Right lung (tissue), 2 donors: ENCODE measurements at regions not wholly inside any gene's neighbourhood (a gene's known extent, or its start where the extent isn't known, plus 50 kb on each side); places are given as distances from the start of the nearest gene placed in this dataset.
"Not testable (repeated sequence)": the region's sequence is repeated elsewhere in the genome, so short reads cannot be mapped to it uniquely, and the experiment has no call there.

Experiments
- DNase-seq, 2 donors: peaks; one replicate each; pipeline ENCODE4 v3.0.0-alpha.2; 2013

- no peak for DNase-seq
These were observed 835.6 kb downstream of the TBC1D32 start for GRCh38 chr6:120498711-120499110.

GRCh38 chr6:120496661-120497060, 837.6 kb downstream of the TBC1D32 start:
- DNase-seq: no peak

- DNase-seq: no peak
These were observed 840.8 kb downstream of the TBC1D32 start for GRCh38 chr6:120493505-120493904.

- no peak for DNase-seq
These were observed 844.3 kb downstream of the TBC1D32 start for GRCh38 chr6:120489941-120490340.

DNA sequence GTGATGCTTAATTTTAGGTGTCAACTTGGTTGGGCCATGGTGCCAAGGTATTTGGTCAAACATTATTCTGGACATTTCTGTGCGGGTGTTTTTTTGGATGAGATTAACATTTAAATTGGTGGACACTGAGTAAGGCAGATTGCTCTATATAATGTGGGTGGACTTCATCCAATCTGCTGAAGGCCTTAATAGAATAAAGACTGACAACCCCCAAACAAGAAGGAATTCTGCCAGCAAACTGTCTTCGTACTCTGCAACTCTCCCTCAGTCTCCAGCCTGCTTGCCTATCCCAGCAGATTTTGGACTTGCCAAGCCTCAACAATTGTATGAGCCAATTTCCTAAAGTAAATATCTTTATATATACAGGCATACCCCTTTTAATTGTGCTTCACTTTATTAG, 850.1 kb downstream of the TBC1D32 start:
- peak; percentile 36 to 40 for DNase-seq

DNA sequence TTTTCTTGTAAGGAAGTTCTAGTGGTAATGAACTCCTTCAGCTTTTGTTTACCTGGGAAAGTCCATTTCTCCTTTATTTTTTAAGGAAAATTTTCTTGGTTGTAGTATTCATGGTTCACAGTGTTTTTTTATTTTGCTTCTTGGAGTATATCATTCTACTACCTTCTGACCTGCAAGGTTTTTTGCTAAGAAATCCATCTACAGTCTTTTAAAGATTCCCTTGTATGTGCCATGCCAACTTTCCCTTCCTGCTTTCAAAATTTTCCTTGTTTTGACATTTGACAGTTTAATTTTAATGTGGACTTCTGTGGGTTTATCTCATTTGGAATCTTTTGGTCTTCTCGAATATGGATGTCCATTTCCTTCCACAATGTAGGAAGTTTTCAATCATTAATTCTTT, 855.6 kb downstream of the TBC1D32 start:
- DNase-seq: no peak

- no peak for DNase-seq
These were observed 860.5 kb downstream of the TBC1D32 start for GRCh38 chr6:120473804-120474203.

- DNase-seq: no peak
These were observed 865.8 kb downstream of the TBC1D32 start for GRCh38 chr6:120468486-120468885.

DNA sequence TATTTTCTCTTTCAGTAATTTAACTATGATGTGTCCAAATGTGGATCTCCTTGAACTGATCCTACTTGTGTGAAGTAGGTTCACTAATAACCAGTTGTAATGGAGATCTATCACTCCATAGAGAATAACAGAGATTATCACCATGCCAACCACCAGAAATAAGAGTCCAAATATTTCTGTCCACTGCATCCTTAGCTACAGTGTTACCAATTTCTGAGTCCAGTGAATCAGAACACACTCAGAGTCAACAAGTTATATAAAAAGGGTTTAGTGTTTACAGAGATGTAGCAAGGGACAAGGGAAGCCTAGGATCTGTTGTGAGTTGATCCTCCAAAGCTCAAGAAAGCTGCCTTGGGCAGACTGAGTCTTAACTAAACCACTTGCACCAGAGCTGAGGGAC, 882.8 kb downstream of the TBC1D32 start:
- no peak for DNase-seq

GRCh38 chr6:120447605-120448004, 886.7 kb downstream of the TBC1D32 start:
- DNase-seq: peak; percentile 1 to 10

- not testable (repeated sequence) for DNase-seq
These were observed 901.4 kb downstream of the TBC1D32 start for GRCh38 chr6:120432840-120433239.

- DNase-seq: no peak
These were observed 902.4 kb downstream of the TBC1D32 start for GRCh38 chr6:120431841-120432240.

DNA sequence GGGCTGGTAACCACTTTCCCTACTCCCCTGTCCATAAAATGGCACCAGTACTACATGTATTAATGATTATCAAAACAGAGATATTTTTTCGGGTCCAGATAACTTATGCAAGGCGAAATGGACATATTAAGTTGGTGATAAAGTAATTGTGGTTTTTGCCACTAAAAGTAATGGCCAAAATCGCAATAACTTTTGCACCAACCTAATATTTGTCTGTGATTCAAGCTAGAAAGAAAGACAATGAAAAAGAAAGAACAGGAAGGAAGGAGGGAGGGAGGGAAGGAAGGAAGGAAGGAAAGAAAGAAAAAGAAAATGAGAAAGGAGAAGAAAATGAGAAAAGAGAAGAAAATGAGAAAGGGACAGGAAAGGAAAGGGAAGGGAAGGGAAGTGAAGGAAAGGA, 922.9 kb downstream of the TBC1D32 start:
- no peak for DNase-seq

DNA sequence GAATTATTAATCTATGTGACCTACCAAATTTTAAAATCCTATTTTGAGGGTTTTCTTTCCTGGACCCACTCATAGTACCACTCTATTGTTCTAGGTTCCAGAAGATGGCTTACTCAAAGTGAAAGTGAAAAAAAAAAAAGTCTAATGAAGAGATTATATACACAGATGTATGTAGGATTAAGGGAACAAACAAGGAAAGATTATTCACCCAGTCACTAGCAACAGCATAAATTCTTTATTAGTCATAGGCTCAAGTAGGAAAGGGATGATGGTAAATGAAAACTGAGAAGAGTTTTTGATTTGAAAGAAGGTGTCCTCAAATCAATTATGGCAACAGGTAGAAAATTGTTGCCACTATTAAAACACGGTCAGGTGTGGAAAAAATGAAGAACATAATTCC, 923.7 kb downstream of the TBC1D32 start:
- no peak for DNase-seq

GRCh38 chr6:120407696-120408095, 926.6 kb downstream of the TBC1D32 start:
- DNase-seq: no peak

DNA sequence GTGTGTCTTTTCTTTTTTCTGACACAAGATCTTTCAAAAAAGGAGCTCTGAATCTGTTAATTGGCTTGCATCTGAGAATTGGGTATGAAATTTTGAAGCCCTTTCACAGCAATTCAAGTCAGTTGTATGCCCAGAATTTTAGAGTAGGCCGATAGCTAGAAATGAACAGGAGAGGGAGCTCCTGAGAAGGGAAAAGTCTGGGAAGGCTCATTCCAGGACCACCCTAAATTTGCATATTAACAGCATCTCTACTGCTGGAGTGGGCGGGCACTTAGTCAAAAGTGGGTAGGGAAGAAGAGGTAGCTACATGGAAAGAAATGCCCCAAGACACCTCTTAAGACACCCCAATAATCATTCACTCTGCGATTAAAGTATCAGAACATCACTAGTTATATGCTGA, 928.3 kb downstream of the TBC1D32 start:
- DNase-seq: no peak

DNA sequence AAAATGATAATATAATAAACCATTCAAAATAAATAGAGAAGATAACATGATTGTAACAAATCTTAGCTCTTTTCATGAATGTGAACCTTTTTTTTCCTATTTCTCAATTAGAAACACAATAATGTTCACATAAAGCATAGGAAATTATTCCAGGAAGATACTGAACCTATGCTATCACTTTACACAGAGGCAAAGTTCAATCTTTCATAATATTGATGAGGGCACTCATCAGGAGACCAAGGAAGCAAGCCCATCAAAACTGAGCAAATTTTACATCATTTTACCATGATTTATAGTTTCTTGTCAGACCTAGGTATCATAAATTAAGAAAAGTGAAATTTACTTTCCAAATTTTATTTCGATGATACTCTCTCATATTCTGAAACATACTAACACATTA, 938.5 kb downstream of the TBC1D32 start:
- no peak for DNase-seq

- DNase-seq: no peak
These were observed 939.0 kb downstream of the TBC1D32 start for GRCh38 chr6:120395330-120395729.

GRCh38 chr6:120392941-120393340, 941.3 kb downstream of the TBC1D32 start:
- peak in 1 of 2 donors; percentile 11 for DNase-seq

DNA sequence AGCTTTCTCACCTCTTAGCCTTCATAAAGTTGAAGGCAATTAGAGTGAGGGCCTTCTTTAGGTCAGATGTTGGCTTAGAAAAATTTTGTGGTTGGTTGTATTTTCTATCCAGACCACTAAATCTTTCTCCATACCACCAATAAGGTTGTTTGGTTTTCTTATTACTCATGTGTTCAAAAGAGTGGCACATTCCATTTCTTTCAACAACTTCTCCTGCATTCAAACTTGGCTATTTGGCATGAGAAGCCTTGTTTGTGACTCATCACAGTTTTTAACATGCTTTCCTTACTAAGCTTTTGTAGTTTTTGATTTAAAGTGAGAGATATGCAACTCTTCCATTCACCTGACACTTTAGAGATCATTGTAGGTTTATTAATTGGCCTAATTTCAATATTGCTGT, 949.6 kb downstream of the TBC1D32 start:
- DNase-seq: no peak

GRCh38 chr6:120383681-120384080, 950.6 kb downstream of the TBC1D32 start:
- DNase-seq: no peak

- DNase-seq: no peak
These were observed 955.6 kb downstream of the TBC1D32 start for GRCh38 chr6:120378582-120379220.

GRCh38 chr6:120373185-120373584, 961.1 kb downstream of the TBC1D32 start:
- DNase-seq: no peak

GRCh38 chr6:120363429-120363828, 970.9 kb downstream of the TBC1D32 start:
- DNase-seq: no peak
